ENCODE measurements at regions not wholly inside any gene's neighbourhood (a gene's known extent, or its start where the extent isn't known, plus 50 kb on each side); places are given as distances from the start of the nearest gene placed in this dataset.

GRCh38 chr9:80926611-80927010 lies 762.7 kb downstream of the TLE1 start:
- in situ Hi-C loops (cut with MboI; ENCODE audit: low sequenced_read_pairs in 4 of 4) (no loop called here), intact Hi-C loops (cut with DNase I; ENCODE audit: low total_unique reads) (no loop called here)
- H3K9me3 ChIP-seq = no peaks in the 10 kb centered on the region
- H3K4me3 ChIP-seq = no peak overlapping the region
- ATAC-seq = no peak
- TF ChIP-seq CTCF (IDR thresholded peaks at IDR 0.05 in 4 of 5, conservative IDR thresholded peaks at IDR 0.05 in 1 of 5) = no peak
- no peak for TF ChIP-seq POLR2A (IDR thresholded peaks at IDR 0.05)
- no peak overlapping the region for H3K27ac ChIP-seq
- no peaks in the 10 kb centered on the region for H3K27me3 ChIP-seq
- H3K36me3 ChIP-seq = no peaks in the 10 kb centered on the region
- H3K4me1 ChIP-seq = no peaks in the 10 kb centered on the region
- no peak for DNase-seq

GRCh38 chr9:80922544-80922943 lies 766.8 kb downstream of the TLE1 start:
- TF ChIP-seq POLR2A (IDR thresholded peaks at IDR 0.05) (no peak), CTCF (IDR thresholded peaks at IDR 0.05 in 4 of 5, conservative IDR thresholded peaks at IDR 0.05 in 1 of 5) (no peak)
- DNase-seq (no peak), ATAC-seq (no peak)
- Histone ChIP-seq H3K9me3 (no peaks in the 10 kb centered on the region), H3K4me1 (no peaks in the 10 kb centered on the region), H3K27ac (no peak overlapping the region), H3K36me3 (no peaks in the 10 kb centered on the region), H3K27me3 (no peaks in the 10 kb centered on the region), H3K4me3 (no peak overlapping the region)
- intact Hi-C loops (cut with DNase I; ENCODE audit: low total_unique reads) (no loop called here), in situ Hi-C loops (cut with MboI; ENCODE audit: low sequenced_read_pairs in 4 of 4) (no loop called here)

- Histone ChIP-seq H3K9me3 (no peaks in the 10 kb centered on the region), H3K36me3 (no peaks in the 10 kb centered on the region), H3K4me1 (no peaks in the 10 kb centered on the region), H3K27me3 (no peaks in the 10 kb centered on the region), H3K4me3 (no peak overlapping the region), H3K27ac (no peak overlapping the region)
- no peak for TF ChIP-seq CTCF (IDR thresholded peaks at IDR 0.05 in 4 of 5, conservative IDR thresholded peaks at IDR 0.05 in 1 of 5)
- intact Hi-C loops (cut with DNase I; ENCODE audit: low total_unique reads) = no loop called here
- DNase-seq (no peak), ATAC-seq (no peak)
- in situ Hi-C loops (cut with MboI; ENCODE audit: low sequenced_read_pairs in 4 of 4) = no loop called here
Measured at GRCh38 chr9:80906728-80907127, 782.6 kb downstream of the TLE1 start.

- H3K4me3 ChIP-seq = no peak overlapping the region
- intact Hi-C loops (cut with DNase I; ENCODE audit: low total_unique reads) (no loop called here), in situ Hi-C loops (cut with MboI; ENCODE audit: low sequenced_read_pairs in 4 of 4) (no loop called here)
- no peaks in the 10 kb centered on the region for H3K27me3 ChIP-seq
- no peaks in the 10 kb centered on the region for H3K9me3 ChIP-seq
- ATAC-seq (no peak), DNase-seq (no peak)
- no peaks in the 10 kb centered on the region for H3K4me1 ChIP-seq
- no peak for TF ChIP-seq CTCF (IDR thresholded peaks at IDR 0.05 in 4 of 5, conservative IDR thresholded peaks at IDR 0.05 in 1 of 5)
- no peak for TF ChIP-seq POLR2A (IDR thresholded peaks at IDR 0.05)
- no peak overlapping the region for H3K27ac ChIP-seq
- no peaks in the 10 kb centered on the region for H3K36me3 ChIP-seq
Measured at GRCh38 chr9:80899208-80899607, 790.1 kb downstream of the TLE1 start.

- in situ Hi-C loops (cut with MboI; ENCODE audit: low sequenced_read_pairs in 4 of 4) = no loop called here
- H3K27me3 ChIP-seq = no peaks in the 10 kb centered on the region
- no peaks in the 10 kb centered on the region for H3K4me1 ChIP-seq
- DNase-seq (no peak), ATAC-seq (no peak)
- no peaks in the 10 kb centered on the region for H3K36me3 ChIP-seq
- no peaks in the 10 kb centered on the region for H3K9me3 ChIP-seq
- TF ChIP-seq CTCF (IDR thresholded peaks at IDR 0.05 in 4 of 5, conservative IDR thresholded peaks at IDR 0.05 in 1 of 5) = no peak
- no peak for TF ChIP-seq POLR2A (IDR thresholded peaks at IDR 0.05)
- H3K27ac ChIP-seq = no peak overlapping the region
- intact Hi-C loops (cut with DNase I; ENCODE audit: low total_unique reads) = no loop called here
- H3K4me3 ChIP-seq = no peak overlapping the region
Measured at GRCh38 chr9:80893190-80893589, 796.2 kb downstream of the TLE1 start.
